H9 (cell line): ENCODE measurements at regions not wholly inside any gene's neighbourhood (a gene's known extent, or its start where the extent isn't known, plus 50 kb on each side); places are given as distances from the start of the nearest gene placed in this dataset.

Experiments used
- DNase-seq: peaks from one replicate; pipeline ENCODE4 v3.0.0-alpha.2; 2017
- H2AFZ ChIP-seq: one replicate; pipeline ENCODE4 v1.6.1; 2013; ENCODE audit warnings: mild to moderate bottlenecking, low read length, control low read depth, moderate library complexity
- H2AK5ac ChIP-seq: 2 replicates; pipeline ENCODE4 v1.6.1; 2013; ENCODE audit warnings: low read length, control low read depth, mixed read lengths; ENCODE audit not compliant: insufficient read length
- H2BK120ac ChIP-seq: one replicate; pipeline ENCODE4 v1.6.1; 2013; ENCODE audit warnings: low read depth, mild to moderate bottlenecking, low read length, control low read depth, inconsistent platforms; ENCODE audit not compliant: poor library complexity, severe bottlenecking
- H2BK12ac ChIP-seq: 2 replicates; pipeline ENCODE4 v1.6.1; 2013; ENCODE audit warnings: low read length, control low read depth, mixed read lengths, low read depth; ENCODE audit not compliant: insufficient read length
- H2BK15ac ChIP-seq: 2 replicates; pipeline ENCODE4 v1.6.1; 2013; ENCODE audit warnings: low read depth, low read length, control low read depth
- H2BK20ac ChIP-seq: one replicate; pipeline ENCODE4 v1.6.1; 2013; ENCODE audit warnings: low read depth, mild to moderate bottlenecking, low read length, control low read depth, inconsistent platforms; ENCODE audit not compliant: poor library complexity, severe bottlenecking
- H2BK5ac ChIP-seq: 2 replicates; pipeline ENCODE4 v1.6.1; 2013; ENCODE audit warnings: low read length, control low read depth, mixed read lengths; ENCODE audit not compliant: insufficient read length
- H3K14ac ChIP-seq: 2 replicates; pipeline ENCODE4 v1.6.1; 2013; ENCODE audit warnings: low read length, control low read depth; ENCODE audit not compliant: insufficient read depth
- H3K18ac ChIP-seq: 2 replicates; pipeline ENCODE4 v1.6.1; 2013; ENCODE audit warnings: low read depth, mild to moderate bottlenecking, mixed read lengths, low read length, control low read depth; ENCODE audit not compliant: insufficient read length
- H3K23ac ChIP-seq: 2 replicates; pipeline ENCODE4 v1.6.1; 2013; ENCODE audit warnings: low read length, control low read depth, mixed read lengths, low read depth; ENCODE audit not compliant: insufficient read length
- H3K23me2 ChIP-seq: 2 replicates; pipeline ENCODE4 v1.6.1; 2013; ENCODE audit warnings: low read depth, mild to moderate bottlenecking, mixed read lengths, low read length, control low read depth; ENCODE audit not compliant: insufficient read length, poor library complexity, severe bottlenecking
- H3K27ac ChIP-seq: 2 replicates; pipeline ENCODE4 v1.5.1; 2013; ENCODE audit warnings: low read length, control low read depth, mixed read lengths, low read depth; ENCODE audit not compliant: insufficient read length
- H3K27me3 ChIP-seq: 2 replicates; pipeline ENCODE4 v1.6.1; 2013; ENCODE audit warnings: low read length, control low read depth, inconsistent platforms; ENCODE audit not compliant: insufficient read depth
- H3K4ac ChIP-seq: 2 replicates; pipeline ENCODE4 v1.6.1; 2013; ENCODE audit warnings: low read depth, mild to moderate bottlenecking, control low read depth, inconsistent platforms, low read length, moderate library complexity
- H3K4me1 ChIP-seq: 2 replicates; pipeline ENCODE4 v1.6.1; 2013; ENCODE audit warnings: low read length, control low read depth, inconsistent platforms; ENCODE audit not compliant: insufficient read depth
- H3K4me2 ChIP-seq: 2 replicates; pipeline ENCODE4 v1.6.1; 2013; ENCODE audit warnings: low read length, control low read depth, mixed read lengths; ENCODE audit not compliant: insufficient read length, insufficient read depth
- H3K56ac ChIP-seq: 2 replicates; pipeline ENCODE4 v1.6.1; 2013; ENCODE audit warnings: low read depth, mild to moderate bottlenecking, mixed read lengths, low read length, control low read depth; ENCODE audit not compliant: insufficient read length
- H3K79me1 ChIP-seq: 2 replicates; pipeline ENCODE4 v1.6.1; 2013; ENCODE audit warnings: low read depth, mild to moderate bottlenecking, moderate library complexity, low read length, control low read depth, inconsistent platforms; ENCODE audit not compliant: insufficient read depth, poor library complexity, severe bottlenecking
- H3K79me2 ChIP-seq: 2 replicates; pipeline ENCODE4 v1.6.1; 2013; ENCODE audit warnings: low read length, control low read depth, inconsistent platforms; ENCODE audit not compliant: insufficient read depth
- H3K9ac ChIP-seq: 2 replicates; pipeline ENCODE4 v1.6.1; 2013; ENCODE audit warnings: low read length, control low read depth, mixed read lengths; ENCODE audit not compliant: insufficient read length; ENCODE audit errors: extremely low read depth
- H3K9me3 ChIP-seq: one replicate; pipeline ENCODE4 v1.6.1; 2013; ENCODE audit warnings: low read depth, low read length, inconsistent platforms; ENCODE audit not compliant: control insufficient read depth
- H3T11ph ChIP-seq: one replicate; pipeline ENCODE4 v1.6.1; 2013; ENCODE audit warnings: mild to moderate bottlenecking, low read length, control low read depth, inconsistent platforms
- H4K20me1 ChIP-seq: one replicate; pipeline ENCODE4 v1.6.1; 2013; ENCODE audit not compliant: control insufficient read depth, insufficient read length, insufficient read depth
- H4K5ac ChIP-seq: 2 replicates; pipeline ENCODE4 v1.6.1; 2013; ENCODE audit warnings: low read depth, mild to moderate bottlenecking, mixed read lengths, low read length, control low read depth; ENCODE audit not compliant: insufficient read length
- H4K8ac ChIP-seq: replicated peaks from 2 replicates; pipeline ENCODE4 v1.6.1; 2013; ENCODE audit warnings: low read length, control low read depth, mixed read lengths, low read depth; ENCODE audit not compliant: insufficient read length
- H4K91ac ChIP-seq: 2 replicates; pipeline ENCODE4 v1.6.1; 2013; ENCODE audit warnings: low read depth, mild to moderate bottlenecking, moderate library complexity, mixed read lengths, low read length, control low read depth; ENCODE audit not compliant: insufficient read length
- H3K27ac Mint-ChIP-seq, 3 experiments: 2 replicates in 2 of 3; 3 replicates in 1 of 3; pipeline ENCODE4 v1.8.0; 2020 to 2021; ENCODE audit warnings: mixed read lengths in 3 of 3, mild to moderate bottlenecking in 1 of 3, moderate library complexity in 1 of 3
- H3K27me3 Mint-ChIP-seq: 2 replicates; pipeline ENCODE4 v1.8.0; 2021; ENCODE audit warnings: low read depth, mild to moderate bottlenecking, moderate library complexity, mixed read lengths
- H3K36me3 Mint-ChIP-seq, 3 experiments: 2 replicates in 2 of 3; 3 replicates in 1 of 3; pipeline ENCODE4 v1.8.0; 2020 to 2021; ENCODE audit warnings: low read depth in 3 of 3, mixed read lengths in 3 of 3; ENCODE audit not compliant: insufficient read depth in 1 of 3
- H3K4me1 Mint-ChIP-seq, 2 experiments: 2 replicates each; pipeline ENCODE4 v1.8.0; 2020; ENCODE audit warnings: mixed read lengths in 2 of 2
- H3K4me3 Mint-ChIP-seq, 2 experiments: 2 replicates in 1 of 2; 3 replicates in 1 of 2; pipeline ENCODE4 v1.8.0; 2020 to 2021; ENCODE audit warnings: mild to moderate bottlenecking in 2 of 2, mixed read lengths in 2 of 2, moderate library complexity in 1 of 2
- H3K9me3 Mint-ChIP-seq, 2 experiments: 2 replicates in 1 of 2; 3 replicates in 1 of 2; pipeline ENCODE4 v1.8.0; 2020; ENCODE audit warnings: mild to moderate bottlenecking in 2 of 2, mixed read lengths in 2 of 2, moderate library complexity in 1 of 2
- WGBS: extraction: QIAGEN DNeasy Blood & Tissue Kit; methylation state at CpG from one replicate; pipeline ENCODE4 v1.1.7; 2013; ENCODE audit warnings: missing lambda C conversion rate, low lambda C conversion rate, mixed read lengths; ENCODE audit not compliant: insufficient read length; ENCODE audit errors: extremely low coverage; 5-methylcytosine and 5-hydroxymethylcytosine counted together
- TF ChIP-seq, protein P1 (sequence below): fragments of 200-600 bp; sonication (generic); conservative IDR thresholded peaks from 3 replicates; pipeline ENCODE4 v1.8.0; 2021; ENCODE audit warnings: antibody characterized with exemption, mild to moderate bottlenecking

DNA sequence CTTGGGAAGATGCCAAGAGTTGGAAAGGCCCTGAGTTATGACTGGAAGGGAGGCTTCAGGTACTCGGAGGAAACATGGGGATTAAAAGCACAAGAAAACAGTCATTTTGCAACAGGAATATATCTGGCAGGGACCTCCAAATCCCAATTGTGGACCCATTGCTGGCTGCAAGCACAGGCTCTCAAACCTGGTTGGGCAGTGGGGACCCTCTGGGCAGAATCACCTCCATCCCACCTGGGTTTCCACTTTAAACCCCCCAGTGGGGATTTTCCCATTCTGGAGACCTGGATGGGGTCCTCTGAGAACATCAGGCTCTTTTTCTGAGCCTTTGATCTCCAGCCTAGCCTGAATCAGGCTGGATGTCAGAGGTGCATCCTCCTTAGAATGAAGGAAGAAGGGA is 177.8 kb downstream of the ASMT start:
- Mint-ChIP-seq H3K27ac (no peak overlapping the region), H3K4me1 (peaks cover 0 to 4% of the 10 kb centered on the region in 2 experiments; a peak in 1 of 4 replicates), H3K9me3 (no peaks in the 10 kb centered on the region), H3K36me3 (no peaks in the 10 kb centered on the region), H3K27me3 (no peaks in the 10 kb centered on the region), H3K4me3 (no peak overlapping the region)
- no peaks in the 10 kb centered on the region for H4K20me1 ChIP-seq
- H3K79me2 ChIP-seq: no peaks in the 10 kb centered on the region
- H3K27me3 ChIP-seq: no peaks in the 10 kb centered on the region
- H3K27ac ChIP-seq: no peak overlapping the region
- H4K5ac ChIP-seq: no peak overlapping the region
- H2AFZ ChIP-seq: no peak overlapping the region
- no peak overlapping the region for H2BK5ac ChIP-seq
- no peak overlapping the region for H3K4ac ChIP-seq
- H3K4me1 ChIP-seq: no peaks in the 10 kb centered on the region
- H4K8ac ChIP-seq: no peak overlapping the region
- H4K91ac ChIP-seq: no peak overlapping the region
- no peak overlapping the region for H3K23ac ChIP-seq
- H3K14ac ChIP-seq: no peak overlapping the region
- no peak overlapping the region for H3T11ph ChIP-seq
- no peak overlapping the region for H3K9ac ChIP-seq
- no peak overlapping the region for H2BK12ac ChIP-seq
- no peak overlapping the region for H3K56ac ChIP-seq
- H3K9me3 ChIP-seq: no peaks in the 10 kb centered on the region
- no peak overlapping the region for H2AK5ac ChIP-seq
- TF ChIP-seq, protein P1, sequence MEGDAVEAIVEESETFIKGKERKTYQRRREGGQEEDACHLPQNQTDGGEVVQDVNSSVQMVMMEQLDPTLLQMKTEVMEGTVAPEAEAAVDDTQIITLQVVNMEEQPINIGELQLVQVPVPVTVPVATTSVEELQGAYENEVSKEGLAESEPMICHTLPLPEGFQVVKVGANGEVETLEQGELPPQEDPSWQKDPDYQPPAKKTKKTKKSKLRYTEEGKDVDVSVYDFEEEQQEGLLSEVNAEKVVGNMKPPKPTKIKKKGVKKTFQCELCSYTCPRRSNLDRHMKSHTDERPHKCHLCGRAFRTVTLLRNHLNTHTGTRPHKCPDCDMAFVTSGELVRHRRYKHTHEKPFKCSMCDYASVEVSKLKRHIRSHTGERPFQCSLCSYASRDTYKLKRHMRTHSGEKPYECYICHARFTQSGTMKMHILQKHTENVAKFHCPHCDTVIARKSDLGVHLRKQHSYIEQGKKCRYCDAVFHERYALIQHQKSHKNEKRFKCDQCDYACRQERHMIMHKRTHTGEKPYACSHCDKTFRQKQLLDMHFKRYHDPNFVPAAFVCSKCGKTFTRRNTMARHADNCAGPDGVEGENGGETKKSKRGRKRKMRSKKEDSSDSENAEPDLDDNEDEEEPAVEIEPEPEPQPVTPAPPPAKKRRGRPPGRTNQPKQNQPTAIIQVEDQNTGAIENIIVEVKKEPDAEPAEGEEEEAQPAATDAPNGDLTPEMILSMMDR: no peak
- no peak overlapping the region for H3K4me2 ChIP-seq
- no peaks in the 10 kb centered on the region for H3K79me1 ChIP-seq
- H2BK120ac ChIP-seq: no peak overlapping the region
- no peak for DNase-seq
- no peak overlapping the region for H2BK20ac ChIP-seq
- H3K18ac ChIP-seq: no peak overlapping the region
- H3K23me2 ChIP-seq: no peaks in the 10 kb centered on the region
- WGBS: no CpG with 5 or more reads among the region's 1 CpG
- H2BK15ac ChIP-seq: no peak overlapping the region
